Pancreas (tissue), 10 donors: ENCODE measurements at regions not wholly inside any gene's neighbourhood (a gene's known extent, or its start where the extent isn't known, plus 50 kb on each side); places are given as distances from the start of the nearest gene placed in this dataset.

Source experiments
- ATAC-seq, 4 donors: fragments of 200-7000 bp; cut with Tn5 transposase; one replicate each; pipeline versions ENCODE4 v1.8.0 to v1.9.1; 2020; ENCODE audit warnings: mild to moderate bottlenecking in 4 of 4, moderate library complexity in 4 of 4
- DNase-seq, 6 donors: peaks; one replicate each; pipeline ENCODE4 v3.0.0-alpha.2; 2020
- FAIRE-seq: peaks from 2 replicates; lab custom pipeline; 2012; peaks lifted over from hg19 to GRCh38; lab: Jason Lieb, UNC
- H3K27ac ChIP-seq, 4 donors: fragments of 200-600 bp; sonication (generic); 1 replicate in 3 of 4; 2 replicates in 1 of 4; pipeline versions ENCODE4 v1.5.0 to v1.8.0; 2020
- H3K27me3 ChIP-seq, 4 donors: fragments of 200-600 bp; one replicate each; pipeline ENCODE4 v1.8.0; 2021
- H3K36me3 ChIP-seq, 3 donors: fragments of 200-600 bp; sonication (generic) in 1 of 3; one replicate each; pipeline versions ENCODE4 v1.5.0 to v1.8.0; 2020 to 2021
- H3K4me1 ChIP-seq, 3 donors: fragments of 200-600 bp; one replicate each; pipeline ENCODE4 v1.8.0; 2021
- H3K4me3 ChIP-seq, 4 donors: fragments of 200-600 bp; sonication (generic) in 2 of 4; one replicate each; pipeline versions ENCODE4 v1.5.0 to v1.8.0; 2020 to 2021
- H3K9me3 ChIP-seq, 4 donors: fragments of 200-600 bp; one replicate each; pipeline ENCODE4 v1.8.0; 2021
- WGBS, 2 donors: extraction: QIAGEN DNeasy Blood & Tissue Kit; methylation state at CpG; one replicate each; pipeline ENCODE4 v1.1.7; 2013; 5-methylcytosine and 5-hydroxymethylcytosine counted together
- intact Hi-C, 3 donors: fragments of 100-400 bp; cut with DNase I; formaldehyde crosslinking; loops; one replicate each; pipeline versions ENCODE4 v1.11.1 to v1.14.2; 2022
- TF ChIP-seq, protein P1 (sequence below), 4 donors: fragments of 200-600 bp; sonication (generic) in 3 of 4; IDR thresholded peaks; one replicate each; pipeline versions ENCODE4 v1.5.0 to v1.8.0; 2021; ENCODE audit warnings: antibody characterized with exemption in 4 of 4
- donor health status: healthy with polysubstance abuse.
- donor health status: DM: no; HTN: no; CAD: no; lungs with moderate emphysema.
- donor health status: DM: no; HTN: no; CAD: no.
- donor health status: control.
- donor health status: control.
- donor health status: Bipolar disorder and iron deficiency.
- donor health status: DM: yes; HTN: yes; CAD: no.
- donor health status: DM: no; HTN: no; CAD: no.
- donor health status: DM: no; HTN: no; CAD: no.
- donor health status: DM: yes; HTN: yes; CAD: no.

DNA sequence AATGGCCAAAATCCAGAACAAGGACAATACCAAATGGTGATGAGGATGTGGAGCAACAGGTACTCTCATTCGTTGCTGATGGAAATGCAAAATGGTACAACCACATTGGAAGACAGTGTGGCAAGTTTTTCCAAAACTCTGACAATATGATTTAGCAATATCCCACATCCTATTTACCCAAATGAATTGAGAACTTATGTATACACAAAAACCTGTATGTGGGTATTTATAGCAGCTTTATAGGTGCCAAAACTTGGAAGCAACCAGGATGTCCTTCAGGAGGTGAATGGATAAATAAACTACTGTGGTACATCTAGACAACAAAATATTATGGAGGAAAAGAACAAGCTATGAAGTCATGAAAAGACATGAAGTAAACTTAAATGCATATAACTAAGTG is 156.5 kb downstream of the TFAP2A start:
- ATAC-seq (no peak), FAIRE-seq (no peak), DNase-seq (no peak)
- Histone ChIP-seq H3K9me3 (no peaks in the 10 kb centered on the region), H3K4me3 (no peak overlapping the region), H3K27me3 (no peaks in the 10 kb centered on the region), H3K27ac (no peak overlapping the region), H3K4me1 (no peaks in the 10 kb centered on the region), H3K36me3 (no peaks in the 10 kb centered on the region)
- intact Hi-C loops, result no loop called here
- TF ChIP-seq, protein P1, sequence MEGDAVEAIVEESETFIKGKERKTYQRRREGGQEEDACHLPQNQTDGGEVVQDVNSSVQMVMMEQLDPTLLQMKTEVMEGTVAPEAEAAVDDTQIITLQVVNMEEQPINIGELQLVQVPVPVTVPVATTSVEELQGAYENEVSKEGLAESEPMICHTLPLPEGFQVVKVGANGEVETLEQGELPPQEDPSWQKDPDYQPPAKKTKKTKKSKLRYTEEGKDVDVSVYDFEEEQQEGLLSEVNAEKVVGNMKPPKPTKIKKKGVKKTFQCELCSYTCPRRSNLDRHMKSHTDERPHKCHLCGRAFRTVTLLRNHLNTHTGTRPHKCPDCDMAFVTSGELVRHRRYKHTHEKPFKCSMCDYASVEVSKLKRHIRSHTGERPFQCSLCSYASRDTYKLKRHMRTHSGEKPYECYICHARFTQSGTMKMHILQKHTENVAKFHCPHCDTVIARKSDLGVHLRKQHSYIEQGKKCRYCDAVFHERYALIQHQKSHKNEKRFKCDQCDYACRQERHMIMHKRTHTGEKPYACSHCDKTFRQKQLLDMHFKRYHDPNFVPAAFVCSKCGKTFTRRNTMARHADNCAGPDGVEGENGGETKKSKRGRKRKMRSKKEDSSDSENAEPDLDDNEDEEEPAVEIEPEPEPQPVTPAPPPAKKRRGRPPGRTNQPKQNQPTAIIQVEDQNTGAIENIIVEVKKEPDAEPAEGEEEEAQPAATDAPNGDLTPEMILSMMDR (IDR thresholded peaks at IDR 0.05), result no peak
- 59 to 60% methylated on average over 1 of the region's 1 CpG for WGBS, 2 donors

DNA sequence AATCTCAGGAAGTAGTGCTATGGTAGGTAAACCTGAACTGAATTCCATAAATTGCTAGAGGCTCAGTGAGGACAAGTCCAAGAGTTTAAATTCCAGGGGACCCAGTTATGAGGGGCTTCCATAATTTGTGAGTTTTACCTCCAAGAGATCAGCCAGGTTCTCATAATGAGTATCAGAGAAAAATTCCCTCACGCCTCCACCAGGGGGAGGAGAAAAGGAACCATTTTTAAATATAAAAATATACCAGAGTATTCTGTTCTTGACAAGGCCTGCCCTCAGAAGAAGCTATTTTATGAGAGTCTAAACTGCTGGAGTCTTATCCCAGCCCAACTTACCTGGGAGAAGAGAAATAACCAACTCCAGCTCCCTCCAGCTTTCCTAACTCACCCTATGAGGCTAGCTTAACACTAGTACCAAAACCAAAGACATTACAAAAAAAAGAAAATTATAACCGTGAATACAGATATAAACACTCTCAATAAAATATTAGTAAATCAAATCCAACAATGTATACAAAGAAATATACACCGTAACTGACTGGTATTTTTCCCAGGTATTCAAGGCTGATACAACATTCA is 158.7 kb downstream of the TFAP2A start:
- ATAC-seq (no peak), DNase-seq (no peak), FAIRE-seq (no peak)
- H3K36me3 ChIP-seq, result no peaks in the 10 kb centered on the region
- intact Hi-C loops, result no loop called here
- H3K27ac ChIP-seq, result no peak overlapping the region
- 81 to 82% methylated on average over 3 of the region's 3 CpGs for WGBS, 2 donors
- H3K9me3 ChIP-seq, result no peaks in the 10 kb centered on the region
- H3K4me3 ChIP-seq, result no peak overlapping the region
- TF ChIP-seq, protein P1 (IDR thresholded peaks at IDR 0.05), result no peak
- no peaks in the 10 kb centered on the region for H3K27me3 ChIP-seq
- no peaks in the 10 kb centered on the region for H3K4me1 ChIP-seq

DNA sequence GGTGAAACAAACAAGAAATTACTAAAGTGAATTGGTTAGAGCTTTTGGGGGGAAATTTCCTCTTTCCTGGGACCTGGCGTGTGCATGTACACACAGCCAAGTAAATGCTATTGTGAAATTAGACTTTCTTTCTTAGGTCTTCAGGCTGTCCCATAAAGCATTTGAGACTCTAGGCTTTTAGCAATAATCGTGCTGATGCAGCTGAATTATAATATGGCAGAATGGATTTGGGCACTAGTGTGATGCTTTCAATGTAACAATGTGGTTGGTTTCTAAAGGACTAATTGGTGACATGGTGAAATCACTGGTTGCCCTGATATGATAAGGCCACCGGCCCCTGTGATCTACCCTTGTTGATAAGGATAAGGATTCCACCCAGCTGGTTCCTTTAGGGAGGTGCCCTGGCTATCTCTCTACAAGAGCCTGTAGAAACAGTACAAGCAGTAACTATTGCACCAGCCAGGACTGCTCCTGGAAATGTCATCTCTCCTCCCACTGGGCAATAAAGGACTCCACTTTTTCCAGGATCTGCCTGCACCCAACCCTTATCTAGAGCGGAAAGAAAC is 164.1 kb downstream of the TFAP2A start:
- Histone ChIP-seq H3K27ac (no peak overlapping the region), H3K36me3 (no peaks in the 10 kb centered on the region), H3K4me3 (no peak overlapping the region), H3K4me1 (no peaks in the 10 kb centered on the region), H3K27me3 (no peaks in the 10 kb centered on the region), H3K9me3 (no peaks in the 10 kb centered on the region)
- TF ChIP-seq, protein P1 (IDR thresholded peaks at IDR 0.05), result no peak
- intact Hi-C loops, result no loop called here
- DNase-seq (no peak), ATAC-seq (no peak), FAIRE-seq (no peak)
- 50 to 56% methylated on average over 4 of the region's 4 CpGs for WGBS, 2 donors

DNA sequence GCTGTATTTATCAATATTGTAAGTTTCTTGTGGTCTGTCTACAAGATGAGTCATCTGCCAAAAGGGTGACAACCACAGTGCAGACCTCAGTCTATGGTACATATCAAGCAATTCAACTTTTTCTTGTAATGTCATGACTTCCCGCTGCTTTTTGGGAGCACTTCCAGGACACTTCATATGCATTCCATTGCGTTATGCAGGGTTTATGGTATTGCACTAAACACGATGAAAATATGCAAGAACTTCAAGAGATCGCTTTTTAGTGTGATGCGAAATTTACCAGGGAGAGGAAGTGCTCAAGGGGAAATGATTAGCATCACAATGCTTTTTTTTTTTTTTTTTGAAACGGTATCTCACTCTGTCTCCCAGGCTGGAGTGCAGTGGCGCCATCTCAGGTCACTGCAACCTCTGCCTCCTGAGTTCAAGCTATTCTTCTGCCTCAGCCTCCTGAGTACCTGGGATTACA is 166.5 kb downstream of the TFAP2A start:
- no peaks in the 10 kb centered on the region for H3K36me3 ChIP-seq
- intact Hi-C loops, result no loop called here
- DNase-seq (no peak), ATAC-seq (no peak), FAIRE-seq (no peak)
- H3K4me3 ChIP-seq, result no peak overlapping the region
- H3K27me3 ChIP-seq, result no peaks in the 10 kb centered on the region
- H3K27ac ChIP-seq, result no peak overlapping the region
- H3K9me3 ChIP-seq, result no peaks in the 10 kb centered on the region
- 57 to 60% methylated on average over 7 of the region's 7 CpGs for WGBS, 2 donors
- TF ChIP-seq, protein P1 (IDR thresholded peaks at IDR 0.05), result no peak
- no peaks in the 10 kb centered on the region for H3K4me1 ChIP-seq

DNA sequence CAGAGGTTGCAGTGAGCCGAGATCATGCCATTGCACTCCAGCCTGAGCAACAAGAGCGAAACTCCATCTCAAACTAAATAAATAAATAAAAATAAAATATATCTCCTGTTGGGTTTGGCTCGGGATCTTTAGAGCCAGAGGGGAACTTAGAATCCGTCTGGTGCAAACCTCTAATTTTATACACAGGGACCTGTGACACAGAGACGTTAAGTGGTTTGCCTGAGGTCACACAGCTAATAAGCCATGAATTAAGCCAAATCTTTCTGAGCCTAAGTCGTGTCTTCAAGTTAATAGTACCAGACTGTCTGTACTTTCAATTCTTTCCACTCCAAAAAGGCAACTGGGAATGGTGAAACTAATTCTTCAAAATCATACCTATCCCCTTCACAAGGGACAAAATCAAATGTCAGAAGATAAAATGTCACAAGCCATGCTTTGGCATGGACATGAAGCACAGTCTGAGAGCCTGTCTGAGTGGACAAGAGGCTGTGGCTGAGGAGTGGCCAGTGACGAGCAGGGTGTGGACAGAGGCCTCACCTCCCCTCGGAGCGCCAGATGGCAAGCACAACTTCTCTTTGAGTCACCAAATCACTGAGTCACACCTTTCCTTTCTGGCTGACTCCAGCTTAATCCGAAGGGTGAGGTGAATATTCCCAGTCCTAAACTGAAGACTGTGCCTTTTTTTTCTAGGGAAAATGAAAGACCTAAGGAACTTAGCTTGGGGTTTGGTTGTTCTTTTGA is 177.4 kb downstream of the TFAP2A start:
- no peak for FAIRE-seq
- no peak for ATAC-seq

More for the DNA sequence above, 177.4 kb downstream of the TFAP2A start:
- no peak overlapping the region for H3K4me3 ChIP-seq
- H3K27me3 ChIP-seq, result no peaks in the 10 kb centered on the region
- no peaks in the 10 kb centered on the region for H3K9me3 ChIP-seq
- no peak overlapping the region for H3K27ac ChIP-seq
- no peaks in the 10 kb centered on the region for H3K4me1 ChIP-seq
- TF ChIP-seq, protein P1 (IDR thresholded peaks at IDR 0.05), result no peak
- intact Hi-C loops, result no loop called here
- no peak for DNase-seq
- no peaks in the 10 kb centered on the region for H3K36me3 ChIP-seq
- WGBS, 2 donors, result 60 to 66% methylated on average over 10 of the region's 10 CpGs
